ENCODE measurements at regions not wholly inside any gene's neighbourhood (a gene's known extent, or its start where the extent isn't known, plus 50 kb on each side); places are given as distances from the start of the nearest gene placed in this dataset.
A peak's percentile ranks its signal among the peaks of the same experiment; 100 is the strongest.

GRCh38 chr12:65556676-65557437 is 267.4 kb upstream of the HMGA2 start:
- peak; percentile 55 for DNase-seq

- no peak for DNase-seq
These were observed 266.7 kb upstream of the HMGA2 start for GRCh38 chr12:65557438-65558181.

- DNase-seq = no peak
These were observed 264.0 kb upstream of the HMGA2 start for GRCh38 chr12:65560286-65560685.

- DNase-seq = no peak
These were observed 262.4 kb upstream of the HMGA2 start for GRCh38 chr12:65561798-65562382.

- DNase-seq = no peak
These were observed 258.4 kb upstream of the HMGA2 start for GRCh38 chr12:65565601-65566560.

GRCh38 chr12:65566751-65567150 is 257.5 kb upstream of the HMGA2 start:
- DNase-seq = no peak

- no peak for DNase-seq
These were observed 256.5 kb upstream of the HMGA2 start for GRCh38 chr12:65567820-65568219.

GRCh38 chr12:65568517-65568916 is 255.8 kb upstream of the HMGA2 start:
- no peak for DNase-seq

- no peak for DNase-seq
These were observed 253.7 kb upstream of the HMGA2 start for GRCh38 chr12:65570451-65571130.

- no peak for DNase-seq
These were observed 249.4 kb upstream of the HMGA2 start for GRCh38 chr12:65574867-65575266.

GRCh38 chr12:65584016-65584415 is 240.3 kb upstream of the HMGA2 start:
- no peak for DNase-seq

- no peak for DNase-seq
These were observed 238.4 kb upstream of the HMGA2 start for GRCh38 chr12:65585648-65586602.

- DNase-seq = no peak
These were observed 237.5 kb upstream of the HMGA2 start for GRCh38 chr12:65586796-65587195.

- DNase-seq = no peak
These were observed 234.0 kb upstream of the HMGA2 start for GRCh38 chr12:65590318-65590717.

GRCh38 chr12:65592416-65592815 is 231.9 kb upstream of the HMGA2 start:
- no peak for DNase-seq

GRCh38 chr12:65593239-65593701 is 231.0 kb upstream of the HMGA2 start:
- no peak for DNase-seq

GRCh38 chr12:65594409-65594808 is 229.9 kb upstream of the HMGA2 start:
- DNase-seq = no peak

GRCh38 chr12:65595016-65595560 is 229.2 kb upstream of the HMGA2 start:
- no peak for DNase-seq

- no peak for DNase-seq
These were observed 227.7 kb upstream of the HMGA2 start for GRCh38 chr12:65596514-65597091.

- no peak for DNase-seq
These were observed 226.8 kb upstream of the HMGA2 start for GRCh38 chr12:65597527-65597926.

Measured in CD4-positive, alpha-beta T cell treated with Interleukin-10 for 1 hour (primary cell).